Activated CD8-positive, alpha-beta memory T cell treated with anti-CD3 and anti-CD28 coated beads for 24 hours (primary cell): ENCODE measurements at regions not wholly inside any gene's neighbourhood (a gene's known extent, or its start where the extent isn't known, plus 50 kb on each side); places are given as distances from the start of the nearest gene placed in this dataset.

Experiments used
- DNase-seq: peaks from one replicate; pipeline ENCODE4 v3.0.0-alpha.2; 2020

DNA sequence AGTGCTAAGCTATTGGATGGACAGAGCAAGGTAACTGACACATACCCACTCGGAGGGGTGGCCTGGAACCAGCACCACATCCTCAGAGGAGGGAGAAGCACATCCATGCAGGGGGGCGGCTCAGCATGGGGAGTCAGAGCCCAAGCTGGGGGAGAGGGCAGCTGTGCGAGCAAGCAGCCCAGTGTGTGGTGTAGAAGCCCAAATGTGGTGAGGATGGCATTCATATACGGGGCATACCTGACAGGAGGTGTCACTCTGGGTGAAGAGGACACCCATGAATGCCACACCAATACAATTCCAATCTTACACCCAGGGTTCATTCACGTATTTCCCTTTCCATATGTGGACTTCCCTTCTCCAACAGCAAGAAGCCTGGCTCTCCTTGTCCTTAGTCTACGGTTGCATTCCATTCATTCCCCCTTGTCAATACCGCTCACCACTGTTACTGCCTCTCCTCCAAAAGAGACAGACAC, 58.7 kb upstream of the ACAN start:
- no peak for DNase-seq

GRCh38 chr15:88745065-88745464, 58.2 kb upstream of the ACAN start:
- no peak for DNase-seq

- no peak for DNase-seq
These were observed 57.5 kb upstream of the ACAN start for GRCh38 chr15:88745696-88746095.

GRCh38 chr15:88746451-88746850, 56.8 kb upstream of the ACAN start:
- DNase-seq = no peak

DNA sequence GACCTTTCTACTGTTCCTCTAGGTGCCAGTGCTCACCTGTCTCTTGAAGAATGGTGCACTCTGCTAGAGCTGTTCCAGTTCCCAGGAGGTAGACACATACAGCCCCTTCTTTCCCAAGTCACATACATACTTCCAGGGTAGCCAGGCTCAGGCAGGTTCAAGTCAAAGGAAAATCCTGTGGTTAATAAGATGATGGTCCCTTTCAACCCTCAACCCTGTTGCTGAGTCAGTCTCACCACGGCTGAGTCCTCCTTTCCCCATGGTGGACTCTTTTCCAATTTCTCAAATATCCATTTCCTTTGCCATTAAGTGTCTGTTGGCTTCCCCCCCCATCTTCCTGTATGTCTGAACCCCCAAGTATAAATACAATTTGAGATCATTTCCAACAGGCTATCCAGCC, 56.1 kb upstream of the ACAN start:
- no peak for DNase-seq

- DNase-seq = no peak
These were observed 55.6 kb upstream of the ACAN start for GRCh38 chr15:88747631-88748030.

DNA sequence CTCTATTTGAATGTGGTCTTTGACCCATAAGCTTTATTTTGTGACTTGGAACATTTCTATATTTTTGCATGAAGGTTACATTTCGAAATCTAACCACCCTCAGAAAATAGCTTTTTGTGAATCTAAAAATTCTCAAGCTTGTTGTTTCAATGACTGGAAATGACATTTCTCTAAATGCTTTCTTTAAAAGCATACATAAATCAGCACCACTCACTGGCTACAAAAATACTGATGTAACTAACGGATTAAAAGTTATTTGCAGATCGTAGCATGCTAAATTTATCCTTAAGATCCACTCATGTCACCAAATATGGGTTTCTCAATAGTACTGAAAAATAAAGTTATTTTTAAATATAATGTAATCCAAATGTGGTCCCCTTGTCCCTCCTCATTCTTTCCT, 55.2 kb upstream of the ACAN start:
- no peak for DNase-seq

DNA sequence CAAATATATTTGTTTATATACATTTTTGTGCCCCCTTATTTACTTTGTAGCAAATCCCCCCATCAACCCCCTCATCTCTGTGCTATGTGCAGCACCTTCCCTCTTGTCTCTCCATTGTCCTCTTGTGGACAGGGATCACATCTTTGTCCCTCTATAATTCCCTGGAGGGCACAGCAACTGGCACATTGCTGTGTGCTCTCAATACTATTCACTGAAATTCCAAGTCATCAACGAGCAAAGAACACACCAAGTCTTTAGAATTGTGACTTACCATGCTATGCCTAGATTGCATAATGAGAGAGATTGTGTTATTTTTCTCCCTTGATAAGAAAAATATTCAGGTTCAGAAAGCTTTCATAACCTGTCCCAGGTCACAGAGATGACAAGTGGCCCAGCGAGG, 54.6 kb upstream of the ACAN start:
- DNase-seq = no peak

DNA sequence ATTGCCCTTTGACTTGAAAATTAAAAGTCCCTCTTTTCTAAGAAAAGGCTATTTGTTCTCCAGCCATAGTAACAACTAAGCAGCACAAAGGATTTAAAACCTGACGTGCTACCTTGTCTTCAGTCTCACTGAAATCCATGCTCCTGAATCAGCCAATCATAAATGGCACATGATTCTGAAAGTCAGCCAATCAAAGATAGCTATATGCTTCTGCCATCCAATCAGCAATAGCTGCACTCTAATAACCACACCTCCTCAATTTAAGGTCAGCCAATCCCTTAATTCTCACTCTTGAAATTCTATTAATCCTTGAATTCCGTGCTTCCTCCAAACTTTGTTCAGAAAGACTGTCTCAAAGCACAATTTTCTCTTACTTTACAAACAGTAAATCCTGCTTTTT, 53.5 kb upstream of the ACAN start:
- DNase-seq = no peak

GRCh38 chr15:88752501-88752900, 50.7 kb upstream of the ACAN start:
- no peak for DNase-seq

DNA sequence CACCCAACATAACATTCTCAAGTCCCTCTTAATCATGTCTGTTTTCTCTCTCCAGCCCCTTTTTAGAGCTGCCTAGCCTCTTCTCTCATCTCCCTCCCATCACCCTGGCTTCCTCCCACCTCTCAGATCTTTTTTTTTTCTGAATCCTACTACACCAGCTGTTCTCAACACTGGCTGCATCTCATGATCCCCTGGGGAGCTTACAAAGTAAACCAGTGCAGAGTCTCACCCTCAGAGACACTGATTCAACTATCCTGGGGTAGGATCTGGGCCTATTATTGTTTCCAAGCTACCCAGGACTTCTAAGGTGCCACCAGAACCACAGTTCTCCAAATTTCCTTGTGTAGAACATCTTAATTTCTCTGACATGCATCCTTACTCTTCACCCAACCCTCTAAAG, 50.3 kb upstream of the ACAN start:
- DNase-seq = no peak
